ENCODE measurements at regions not wholly inside any gene's neighbourhood (a gene's known extent, or its start where the extent isn't known, plus 50 kb on each side); places are given as distances from the start of the nearest gene placed in this dataset.
A peak's percentile ranks its signal among the peaks of the same experiment; 100 is the strongest.

- 81% methylated on average over 3 of the region's 3 CpGs for WGBS (ENCODE audit: insufficient coverage, low coverage, low lambda C conversion rate, missing lambda C conversion rate)
- no peak overlapping the region for H3K4me3 ChIP-seq
- H3K9me3 ChIP-seq, result no peaks in the 10 kb centered on the region
- TF ChIP-seq POLR2A (IDR thresholded peaks at IDR 0.05) (no peak), CTCF (IDR thresholded peaks at IDR 0.05) (no peak)
- H3K36me3 ChIP-seq, result no peaks in the 10 kb centered on the region
- H3K27me3 ChIP-seq, result no peaks in the 10 kb centered on the region
- H3K27ac ChIP-seq, result no peak overlapping the region
- no peaks in the 10 kb centered on the region for H3K4me1 ChIP-seq
- DNase-seq (no peak), ATAC-seq (no peak)
- intact Hi-C loops (cut with DNase I), result no loop called here
Observed at GRCh38 chr3:153287017-153287416, 125.0 kb downstream of the RAP2B start.

- H3K9me3 ChIP-seq, result no peaks in the 10 kb centered on the region
- TF ChIP-seq POLR2A (IDR thresholded peaks at IDR 0.05) (no peak), CTCF (IDR thresholded peaks at IDR 0.05) (no peak)
- no peaks in the 10 kb centered on the region for H3K4me1 ChIP-seq
- no peak overlapping the region for H3K4me3 ChIP-seq
- 55% methylated on average over 3 of the region's 3 CpGs for WGBS (ENCODE audit: insufficient coverage, low coverage, low lambda C conversion rate, missing lambda C conversion rate)
- H3K27me3 ChIP-seq, result no peaks in the 10 kb centered on the region
- peak overlapping the region in 1 of 3 donors; percentile 37 for H3K27ac ChIP-seq
- ATAC-seq (peak in 3 of 4 donors; percentile 23 to 58 (median 43)), DNase-seq (no peak)
- intact Hi-C loops (cut with DNase I), result no loop called here
- no peaks in the 10 kb centered on the region for H3K36me3 ChIP-seq
Observed at GRCh38 chr3:153289334-153289808, 127.3 kb downstream of the RAP2B start.

GRCh38 chr3:153290268-153291015 lies 128.4 kb downstream of the RAP2B start:
- peak in 3 of 4 donors; percentile 36 to 56 (median 44) for ATAC-seq

GRCh38 chr3:153291059-153291685 lies 129.1 kb downstream of the RAP2B start:
- Histone ChIP-seq H3K27me3 (no peaks in the 10 kb centered on the region), H3K9me3 (no peaks in the 10 kb centered on the region), H3K27ac (no peak overlapping the region), H3K4me3 (no peak overlapping the region), H3K4me1 (no peaks in the 10 kb centered on the region), H3K36me3 (no peaks in the 10 kb centered on the region)
- no peak for DNase-seq
- TF ChIP-seq CTCF (IDR thresholded peaks at IDR 0.05) (peak; percentile 10 to 53 (median 38)), POLR2A (IDR thresholded peaks at IDR 0.05) (no peak)
- intact Hi-C loops (cut with DNase I), result no loop called here
- WGBS (ENCODE audit: insufficient coverage, low coverage, low lambda C conversion rate, missing lambda C conversion rate), result 19% methylated on average over 3 of the region's 3 CpGs
- ATAC-seq, result peak; percentile 45 to 77 (median 68)

More at GRCh38 chr3:153290268-153291015, 128.4 kb downstream of the RAP2B start:
- DNase-seq, result no peak
- no peaks in the 10 kb centered on the region for H3K36me3 ChIP-seq
- no peak overlapping the region for H3K27ac ChIP-seq
- TF ChIP-seq POLR2A (IDR thresholded peaks at IDR 0.05), result no peak
- peak; percentile 21 to 48 (median 38) for TF ChIP-seq CTCF (IDR thresholded peaks at IDR 0.05)
- no peak overlapping the region for H3K4me3 ChIP-seq
- WGBS (ENCODE audit: insufficient coverage, low coverage, low lambda C conversion rate, missing lambda C conversion rate), result 57% methylated on average over 1 of the region's 1 CpG
- no peaks in the 10 kb centered on the region for H3K27me3 ChIP-seq
- no peaks in the 10 kb centered on the region for H3K4me1 ChIP-seq
- H3K9me3 ChIP-seq, result no peaks in the 10 kb centered on the region
- intact Hi-C loops (cut with DNase I), result no loop called here
